ENCODE measurements at regions not wholly inside any gene's neighbourhood (a gene's known extent, or its start where the extent isn't known, plus 50 kb on each side); places are given as distances from the start of the nearest gene placed in this dataset.

DNA sequence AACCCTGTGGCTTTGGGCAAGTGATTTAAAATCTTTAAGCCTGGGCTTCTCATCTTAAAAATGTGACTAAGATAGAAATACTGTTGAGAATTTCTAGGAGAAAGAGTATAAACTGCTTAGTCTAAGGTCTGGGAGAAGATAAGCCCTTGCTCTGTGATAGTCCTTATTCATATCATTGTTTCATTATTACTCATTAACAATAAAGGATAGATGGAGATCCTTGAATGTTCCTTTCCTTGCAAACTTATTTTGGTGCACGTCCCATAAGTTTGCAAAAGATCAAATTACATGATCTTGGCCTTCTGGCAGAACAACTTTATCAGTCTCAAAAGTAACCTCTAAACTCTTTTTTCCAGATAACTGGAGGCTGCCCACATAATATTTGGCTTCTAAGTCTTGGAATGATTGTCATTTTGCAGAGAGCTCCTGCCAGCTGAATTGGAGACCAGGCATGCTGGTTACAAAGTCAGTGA, 138.3 kb downstream of the FAM124B start:
- Histone ChIP-seq H3K9ac (ENCODE audit: low read length) (no peak overlapping the region), H3K36me3 (ENCODE audit: insufficient read depth, low read length) (no peaks in the 10 kb centered on the region), H3K4me3 (ENCODE audit: low read length) (no peak overlapping the region), H4K20me1 (ENCODE audit: insufficient read depth) (no peaks in the 10 kb centered on the region), H3K9me3 (ENCODE audit: low read length) (no peaks in the 10 kb centered on the region), H3K9me2 (ENCODE audit: insufficient read depth, low read length) (no peaks in the 10 kb centered on the region), H3F3A (ENCODE audit: insufficient read depth, low read length, poor library complexity, severe bottlenecking) (no peaks in the 10 kb centered on the region), H3K27me3 (ENCODE audit: insufficient read depth, low read depth, low read length) (no peaks in the 10 kb centered on the region), H3K79me2 (replicated peaks; ENCODE audit: insufficient read depth, low read length) (no peaks in the 10 kb centered on the region), H3K4me2 (ENCODE audit: low read length) (no peak overlapping the region), H3K27ac (ENCODE audit: low read length) (no peak overlapping the region), H2AFZ (ENCODE audit: low read depth, low read length) (no peak overlapping the region)
- no peak for TF ChIP-seq SMC3 (conservative IDR thresholded peaks at IDR 0.05; ENCODE audit: poor library complexity)
- TF ChIP-seq POLR2AphosphoS5 (IDR thresholded peaks at IDR 0.05) = no peak
- TF ChIP-seq, protein P1, sequence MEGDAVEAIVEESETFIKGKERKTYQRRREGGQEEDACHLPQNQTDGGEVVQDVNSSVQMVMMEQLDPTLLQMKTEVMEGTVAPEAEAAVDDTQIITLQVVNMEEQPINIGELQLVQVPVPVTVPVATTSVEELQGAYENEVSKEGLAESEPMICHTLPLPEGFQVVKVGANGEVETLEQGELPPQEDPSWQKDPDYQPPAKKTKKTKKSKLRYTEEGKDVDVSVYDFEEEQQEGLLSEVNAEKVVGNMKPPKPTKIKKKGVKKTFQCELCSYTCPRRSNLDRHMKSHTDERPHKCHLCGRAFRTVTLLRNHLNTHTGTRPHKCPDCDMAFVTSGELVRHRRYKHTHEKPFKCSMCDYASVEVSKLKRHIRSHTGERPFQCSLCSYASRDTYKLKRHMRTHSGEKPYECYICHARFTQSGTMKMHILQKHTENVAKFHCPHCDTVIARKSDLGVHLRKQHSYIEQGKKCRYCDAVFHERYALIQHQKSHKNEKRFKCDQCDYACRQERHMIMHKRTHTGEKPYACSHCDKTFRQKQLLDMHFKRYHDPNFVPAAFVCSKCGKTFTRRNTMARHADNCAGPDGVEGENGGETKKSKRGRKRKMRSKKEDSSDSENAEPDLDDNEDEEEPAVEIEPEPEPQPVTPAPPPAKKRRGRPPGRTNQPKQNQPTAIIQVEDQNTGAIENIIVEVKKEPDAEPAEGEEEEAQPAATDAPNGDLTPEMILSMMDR (IDR thresholded peaks at IDR 0.05; ENCODE audit: poor library complexity, severe bottlenecking) = no peak
- TF ChIP-seq, protein P2, sequence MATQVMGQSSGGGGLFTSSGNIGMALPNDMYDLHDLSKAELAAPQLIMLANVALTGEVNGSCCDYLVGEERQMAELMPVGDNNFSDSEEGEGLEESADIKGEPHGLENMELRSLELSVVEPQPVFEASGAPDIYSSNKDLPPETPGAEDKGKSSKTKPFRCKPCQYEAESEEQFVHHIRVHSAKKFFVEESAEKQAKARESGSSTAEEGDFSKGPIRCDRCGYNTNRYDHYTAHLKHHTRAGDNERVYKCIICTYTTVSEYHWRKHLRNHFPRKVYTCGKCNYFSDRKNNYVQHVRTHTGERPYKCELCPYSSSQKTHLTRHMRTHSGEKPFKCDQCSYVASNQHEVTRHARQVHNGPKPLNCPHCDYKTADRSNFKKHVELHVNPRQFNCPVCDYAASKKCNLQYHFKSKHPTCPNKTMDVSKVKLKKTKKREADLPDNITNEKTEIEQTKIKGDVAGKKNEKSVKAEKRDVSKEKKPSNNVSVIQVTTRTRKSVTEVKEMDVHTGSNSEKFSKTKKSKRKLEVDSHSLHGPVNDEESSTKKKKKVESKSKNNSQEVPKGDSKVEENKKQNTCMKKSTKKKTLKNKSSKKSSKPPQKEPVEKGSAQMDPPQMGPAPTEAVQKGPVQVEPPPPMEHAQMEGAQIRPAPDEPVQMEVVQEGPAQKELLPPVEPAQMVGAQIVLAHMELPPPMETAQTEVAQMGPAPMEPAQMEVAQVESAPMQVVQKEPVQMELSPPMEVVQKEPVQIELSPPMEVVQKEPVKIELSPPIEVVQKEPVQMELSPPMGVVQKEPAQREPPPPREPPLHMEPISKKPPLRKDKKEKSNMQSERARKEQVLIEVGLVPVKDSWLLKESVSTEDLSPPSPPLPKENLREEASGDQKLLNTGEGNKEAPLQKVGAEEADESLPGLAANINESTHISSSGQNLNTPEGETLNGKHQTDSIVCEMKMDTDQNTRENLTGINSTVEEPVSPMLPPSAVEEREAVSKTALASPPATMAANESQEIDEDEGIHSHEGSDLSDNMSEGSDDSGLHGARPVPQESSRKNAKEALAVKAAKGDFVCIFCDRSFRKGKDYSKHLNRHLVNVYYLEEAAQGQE (IDR thresholded peaks at IDR 0.05; ENCODE audit: borderline replicate concordance) = no peak
- no peak for TF ChIP-seq EZH2 (IDR thresholded peaks at IDR 0.05; ENCODE audit: borderline replicate concordance, insufficient read depth, low read length, poor library complexity, severe bottlenecking)
- no peak for TF ChIP-seq EP300 (conservative IDR thresholded peaks at IDR 0.05; ENCODE audit: poor library complexity, severe bottlenecking)
- TF ChIP-seq MXI1 (conservative IDR thresholded peaks at IDR 0.05; ENCODE audit: poor library complexity, severe bottlenecking) = no peak
- TF ChIP-seq RAD21 (conservative IDR thresholded peaks at IDR 0.05) = no peak
- TF ChIP-seq TAF1 (IDR thresholded peaks at IDR 0.05; ENCODE audit: low read depth) = no peak

DNA sequence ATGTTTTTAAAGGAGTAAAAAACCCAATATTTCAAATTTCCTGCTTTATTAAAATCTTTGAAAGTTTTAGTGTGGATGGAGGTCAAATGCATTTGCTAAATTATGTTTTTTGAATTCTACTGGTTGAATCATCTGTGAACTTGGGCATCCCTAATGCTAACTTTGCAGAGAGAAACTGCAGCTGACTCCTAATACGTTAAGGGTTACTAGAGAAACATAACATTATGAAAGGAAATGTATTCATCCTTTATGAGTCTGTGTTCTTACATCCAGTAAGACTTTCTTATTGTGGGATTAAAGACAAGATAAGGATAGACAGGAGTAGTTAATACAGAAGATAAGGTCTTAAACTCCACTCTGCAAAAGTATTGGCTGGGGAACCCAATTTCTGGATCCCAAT, 140.6 kb downstream of the FAM124B start:
- H3K36me3 ChIP-seq (ENCODE audit: insufficient read depth, low read length) = no peaks in the 10 kb centered on the region
- H3K27ac ChIP-seq (ENCODE audit: low read length) = no peak overlapping the region
- H3K9ac ChIP-seq (ENCODE audit: low read length) = no peak overlapping the region
- H3K9me3 ChIP-seq (ENCODE audit: low read length) = no peaks in the 10 kb centered on the region
- TF ChIP-seq TAF1 (IDR thresholded peaks at IDR 0.05; ENCODE audit: low read depth) = no peak
- TF ChIP-seq, protein P1 (IDR thresholded peaks at IDR 0.05; ENCODE audit: poor library complexity, severe bottlenecking) = no peak
- no peak for TF ChIP-seq RAD21 (conservative IDR thresholded peaks at IDR 0.05)
- no peak for TF ChIP-seq SMC3 (conservative IDR thresholded peaks at IDR 0.05; ENCODE audit: poor library complexity)
- no peak for TF ChIP-seq POLR2AphosphoS5 (IDR thresholded peaks at IDR 0.05)
- no peak for TF ChIP-seq MXI1 (conservative IDR thresholded peaks at IDR 0.05; ENCODE audit: poor library complexity, severe bottlenecking)
- TF ChIP-seq, protein P2 (IDR thresholded peaks at IDR 0.05; ENCODE audit: borderline replicate concordance) = no peak
- TF ChIP-seq EP300 (conservative IDR thresholded peaks at IDR 0.05; ENCODE audit: poor library complexity, severe bottlenecking) = no peak
- TF ChIP-seq EZH2 (IDR thresholded peaks at IDR 0.05; ENCODE audit: borderline replicate concordance, insufficient read depth, low read length, poor library complexity, severe bottlenecking) = no peak
- no peak overlapping the region for H3K4me2 ChIP-seq (ENCODE audit: low read length)
- H3K4me3 ChIP-seq (ENCODE audit: low read length) = no peak overlapping the region
- H3K79me2 ChIP-seq (replicated peaks; ENCODE audit: insufficient read depth, low read length) = no peaks in the 10 kb centered on the region
- no peaks in the 10 kb centered on the region for H3K27me3 ChIP-seq (ENCODE audit: insufficient read depth, low read depth, low read length)
- H2AFZ ChIP-seq (ENCODE audit: low read depth, low read length) = no peak overlapping the region
- H4K20me1 ChIP-seq (ENCODE audit: insufficient read depth) = no peaks in the 10 kb centered on the region
- H3F3A ChIP-seq (ENCODE audit: insufficient read depth, low read length, poor library complexity, severe bottlenecking) = no peaks in the 10 kb centered on the region
- H3K9me2 ChIP-seq (ENCODE audit: insufficient read depth, low read length) = no peaks in the 10 kb centered on the region

Data from neural cell (in vitro differentiated cells).